GM18951 (cell line): ENCODE measurements at regions not wholly inside any gene's neighbourhood (a gene's known extent, or its start where the extent isn't known, plus 50 kb on each side); places are given as distances from the start of the nearest gene placed in this dataset.

Experiments used
- POLR2A ChIP-seq: IDR thresholded peaks from 4 replicates; pipeline ENCODE4 v1.6.1; 2011; ENCODE audit warnings: mild to moderate bottlenecking; ENCODE audit not compliant: insufficient read length, insufficient read depth; ENCODE audit errors: extremely low read depth
- in situ Hi-C: fragments of 300-500 bp; cut with MboI; formaldehyde crosslinking; loops from one replicate; pipeline ENCODE4 v1.12.0; 2022; ENCODE audit warnings: low sequenced_read_pairs, mixed read lengths, inconsistent platforms; ENCODE audit not compliant: unreplicated experiment

- no peak for TF ChIP-seq POLR2A
- in situ Hi-C loops, result no loop called here
Measured at GRCh38 chr11:26271666-26272065, 60.3 kb upstream of the ANO3 start.

DNA sequence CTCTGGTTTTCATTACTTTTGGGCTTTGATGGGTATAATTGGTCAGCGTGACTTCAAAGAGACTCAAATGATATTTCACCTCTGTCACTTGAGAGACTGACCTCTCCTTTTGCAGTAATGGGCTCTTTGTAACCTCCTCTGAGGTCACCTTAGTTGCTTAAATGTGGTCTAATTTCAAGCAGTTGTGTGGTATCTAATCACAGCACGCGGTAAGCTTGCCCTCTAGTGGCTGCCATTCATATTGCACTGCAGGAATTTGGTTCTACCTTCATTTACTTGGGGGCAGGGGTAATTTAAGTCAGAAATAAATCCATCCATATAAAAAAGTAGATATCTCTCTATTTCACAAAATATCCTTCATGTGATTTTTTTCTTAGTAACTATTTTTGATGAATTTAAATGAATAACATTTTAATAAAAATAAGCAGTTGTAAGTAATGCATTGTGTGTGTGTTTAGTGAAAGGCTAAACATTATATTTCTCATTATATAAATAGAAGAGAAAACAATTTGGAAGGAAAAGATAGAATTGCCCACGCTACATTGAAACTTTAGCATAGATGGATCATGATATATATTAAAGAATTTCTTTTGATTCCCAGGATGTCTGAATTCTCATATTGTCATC is 55.0 kb upstream of the ANO3 start:
- TF ChIP-seq POLR2A, result no peak
- in situ Hi-C loops, result no loop called here

DNA sequence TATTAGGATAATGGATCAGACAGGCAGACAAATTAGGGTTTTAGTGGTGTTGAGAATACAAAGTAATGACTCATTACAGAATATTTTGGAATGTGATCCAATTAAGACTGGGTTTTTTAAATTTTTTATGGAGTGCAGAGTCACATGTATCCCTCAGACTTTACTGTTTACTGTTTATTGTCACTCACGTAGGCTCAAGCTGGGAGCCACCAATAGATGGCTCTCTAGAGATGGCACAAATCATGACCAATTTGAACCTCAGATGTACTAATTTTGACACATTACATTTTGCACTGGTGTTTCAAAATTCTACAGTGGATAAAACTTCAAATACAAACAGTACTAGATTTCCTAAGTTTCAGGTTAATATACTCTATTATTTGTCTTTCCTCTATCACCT is 53.6 kb upstream of the ANO3 start:
- in situ Hi-C loops, result no loop called here

More for the DNA sequence above, 53.6 kb upstream of the ANO3 start:
- no peak for TF ChIP-seq POLR2A
